ACHN (cell line): ENCODE measurements at regions not wholly inside any gene's neighbourhood (a gene's known extent, or its start where the extent isn't known, plus 50 kb on each side); places are given as distances from the start of the nearest gene placed in this dataset.

Experiments
- DNase-seq: peaks from one replicate; pipeline ENCODE4 v3.0.0-alpha.2; 2015
- in situ Hi-C: cut with HindIII; loops from 2 replicates; pipeline ENCODE4 v1.10.0; 2017; ENCODE audit warnings: low sequenced_read_pairs, low pct_ligation_motif_present, low pct_unique_long_range_greater_than_20kb

GRCh38 chr9:20208961-20209371 is 413.3 kb downstream of the MLLT3 start:
- in situ Hi-C loops: no loop called here
- no peak for DNase-seq

GRCh38 chr9:20208226-20208625 is 414.1 kb downstream of the MLLT3 start:
- in situ Hi-C loops: no loop called here
- no peak for DNase-seq

DNA sequence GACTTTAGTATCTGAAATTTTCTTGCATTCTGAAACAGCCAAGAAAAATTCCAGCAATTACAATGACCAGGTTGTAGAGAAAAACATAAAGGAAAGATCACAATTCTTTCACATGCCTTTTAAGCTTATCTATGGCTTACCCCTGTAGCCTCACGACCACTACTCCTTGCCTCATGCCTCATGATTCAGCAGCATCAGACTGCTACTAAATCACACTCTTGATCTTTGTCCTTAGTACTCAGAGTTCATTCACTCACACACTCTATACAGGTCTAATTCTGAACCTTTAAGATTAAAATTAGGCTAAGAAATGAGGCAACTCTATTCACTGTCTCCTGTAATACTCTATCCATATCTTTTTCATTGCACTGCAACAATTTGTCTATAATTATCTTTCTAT is 415.1 kb downstream of the MLLT3 start:
- DNase-seq: no peak
- in situ Hi-C loops: no loop called here

- DNase-seq: no peak
- in situ Hi-C loops: no loop called here
Measured at GRCh38 chr9:20205821-20206220, 416.5 kb downstream of the MLLT3 start.

DNA sequence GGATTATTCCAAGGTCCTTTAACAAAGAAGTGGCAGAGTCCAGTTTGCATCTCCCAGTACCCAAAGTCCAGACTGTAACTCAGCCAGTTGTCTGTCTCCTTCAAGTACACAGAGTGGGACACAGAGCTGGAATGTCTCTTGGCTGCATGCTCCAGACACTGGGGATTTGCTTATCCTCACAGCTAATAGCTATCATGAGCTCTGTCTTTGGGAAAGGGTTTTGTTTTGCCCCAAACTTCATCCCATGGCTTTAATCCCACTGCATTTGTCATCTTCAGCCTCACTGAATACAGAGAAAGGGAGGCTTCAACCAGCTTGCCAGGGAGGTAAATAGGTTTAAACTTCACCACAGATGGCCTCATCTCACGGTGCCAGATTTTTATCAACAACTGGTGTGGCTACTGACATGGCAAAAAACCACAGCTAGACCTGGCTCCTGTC is 412.2 kb upstream of the SLC24A2 start:
- DNase-seq: no peak
- in situ Hi-C loops: no loop called here

GRCh38 chr9:20200581-20200980 is 411.7 kb upstream of the SLC24A2 start:
- DNase-seq: no peak
- in situ Hi-C loops: no loop called here

DNA sequence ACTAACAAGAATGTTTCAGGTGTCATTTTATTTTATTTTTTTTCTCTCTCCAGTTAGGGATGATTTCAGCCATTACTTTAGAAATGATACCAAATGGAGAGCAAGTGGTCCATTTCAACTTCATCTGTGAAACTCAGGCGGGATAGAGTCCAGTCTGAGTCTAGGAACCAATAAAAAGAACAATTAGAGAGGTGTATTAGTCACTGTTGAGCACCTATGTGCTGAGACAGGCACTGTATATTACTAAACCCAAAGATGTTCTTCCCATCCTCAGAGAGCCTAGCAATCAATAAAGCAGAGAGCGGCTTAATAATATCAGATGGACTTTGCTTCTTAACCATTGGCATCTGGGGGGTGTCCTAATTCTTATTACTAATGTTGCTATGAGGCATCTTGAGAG is 410.3 kb upstream of the SLC24A2 start:
- no peak for DNase-seq
- in situ Hi-C loops: no loop called here

DNA sequence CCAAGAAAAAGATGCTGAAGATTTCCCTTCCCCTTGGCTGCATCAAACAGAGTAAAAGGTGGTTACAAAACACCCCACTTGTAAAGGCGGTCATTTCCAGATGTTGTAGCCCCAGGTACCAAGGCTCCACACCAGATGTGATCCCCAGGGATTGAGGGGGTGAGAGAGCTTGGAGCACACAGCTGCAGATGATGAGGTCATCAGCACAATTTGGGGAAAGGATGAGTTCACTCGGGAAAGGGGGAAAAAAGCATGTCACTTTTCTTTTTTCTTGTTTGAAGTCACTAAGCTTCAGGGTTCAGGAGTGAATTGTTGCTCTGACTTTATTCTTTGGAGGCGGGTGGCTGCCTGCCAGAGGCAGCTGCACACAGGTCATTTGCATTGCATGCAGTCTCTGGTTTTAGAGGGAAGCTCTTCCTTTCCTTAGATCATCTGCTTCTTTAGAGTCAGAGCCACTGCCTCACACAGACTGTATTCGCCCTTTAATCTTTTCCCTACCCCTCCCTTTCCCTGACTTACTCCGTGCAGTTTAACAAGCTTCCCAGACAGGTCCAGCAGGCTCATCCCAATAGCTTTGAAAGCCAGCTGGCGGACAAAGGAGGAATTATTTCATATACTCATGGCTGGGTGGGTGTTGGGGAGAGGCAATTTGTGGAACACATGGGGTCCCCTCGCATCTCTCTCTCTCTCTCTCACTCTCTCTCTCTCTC is 409.3 kb upstream of the SLC24A2 start:
- in situ Hi-C loops: no loop called here
- DNase-seq: no peak

- in situ Hi-C loops: no loop called here
- DNase-seq: no peak
Measured at GRCh38 chr9:20191228-20191840, 402.5 kb upstream of the SLC24A2 start.

GRCh38 chr9:20189871-20190270 is 401.0 kb upstream of the SLC24A2 start:
- DNase-seq: no peak
- in situ Hi-C loops: no loop called here

DNA sequence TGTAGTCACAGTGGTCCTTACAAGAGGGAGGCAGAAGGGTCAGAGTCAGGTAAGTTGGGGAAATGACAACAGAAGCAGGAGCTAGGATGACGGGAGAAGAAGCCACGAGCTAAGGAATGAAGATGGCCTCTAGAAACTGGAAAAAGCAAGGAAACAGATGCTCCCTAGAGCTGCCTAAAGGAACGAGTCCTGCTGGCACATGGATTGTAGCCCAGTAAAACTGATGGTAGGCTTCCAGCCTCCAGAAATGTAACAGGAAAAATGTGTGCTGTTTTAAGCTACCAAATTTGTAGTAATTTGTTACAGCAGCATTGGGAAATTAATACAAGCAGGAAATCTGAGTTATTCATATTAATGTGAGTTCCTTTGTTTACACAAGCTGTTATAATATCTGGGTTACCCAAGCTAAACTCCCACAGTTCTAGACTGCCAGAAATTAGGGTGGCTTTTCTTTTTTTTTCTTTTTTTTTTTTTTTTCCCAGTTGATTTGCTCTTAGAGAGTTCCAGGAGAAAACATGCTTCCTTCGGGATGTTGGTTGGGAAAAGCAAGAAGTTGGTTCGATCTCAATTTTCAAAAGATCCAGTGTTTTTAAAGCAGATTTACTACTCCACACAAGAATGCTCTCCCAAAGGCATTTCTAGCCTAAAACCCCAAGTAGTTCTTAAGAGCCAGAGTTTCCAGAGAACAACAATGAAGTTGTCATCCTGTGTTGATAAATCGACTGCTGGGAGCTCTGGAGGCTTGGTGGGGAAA is 400.0 kb upstream of the SLC24A2 start:
- no peak for DNase-seq
- in situ Hi-C loops: no loop called here

DNA sequence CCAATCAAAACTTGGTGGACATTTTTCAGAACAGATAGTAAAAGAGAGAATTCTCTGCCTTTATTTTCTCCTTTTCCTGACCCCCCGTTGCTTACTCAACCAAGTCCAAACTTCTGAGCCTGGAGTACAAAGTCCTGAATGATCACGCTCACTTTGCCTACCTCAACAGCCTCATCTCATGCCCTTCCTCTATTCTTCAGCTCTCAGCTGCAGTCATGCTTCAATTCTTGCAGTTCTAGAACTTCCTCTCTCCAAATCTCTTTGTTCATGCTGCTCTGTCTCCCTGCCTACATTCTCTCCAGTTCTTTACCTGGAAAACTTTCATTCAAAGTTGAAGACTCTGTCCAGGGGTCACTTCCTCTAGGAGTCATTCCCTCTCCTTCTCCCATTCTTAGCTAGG is 398.5 kb upstream of the SLC24A2 start:
- in situ Hi-C loops: no loop called here

DNA sequence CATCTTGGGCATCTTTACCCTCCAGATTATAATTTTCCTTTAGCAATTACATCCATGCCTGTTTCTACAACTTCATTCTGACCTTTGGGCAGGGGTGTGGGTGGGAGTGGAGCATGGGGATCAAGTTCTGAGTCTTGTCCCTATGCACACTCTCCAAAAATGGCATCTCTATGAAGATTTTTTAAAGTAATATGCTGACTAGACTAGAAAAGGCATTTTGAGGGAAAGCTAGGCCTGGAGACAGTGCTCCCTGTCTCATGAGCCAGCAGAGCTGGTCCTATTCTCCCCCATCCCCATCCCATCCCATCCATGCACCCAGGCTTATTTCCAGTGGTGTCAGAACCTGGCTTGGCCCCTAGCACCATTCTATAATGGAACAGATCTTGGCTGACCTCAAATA is 398.0 kb upstream of the SLC24A2 start:
- in situ Hi-C loops: no loop called here
- no peak for DNase-seq

More for the DNA sequence above, 398.5 kb upstream of the SLC24A2 start:
- DNase-seq: no peak

GRCh38 chr9:20186231-20186630 is 397.4 kb upstream of the SLC24A2 start:
- in situ Hi-C loops: no loop called here

GRCh38 chr9:20184541-20184940 is 395.7 kb upstream of the SLC24A2 start:
- in situ Hi-C loops: no loop called here
- DNase-seq: no peak

More at GRCh38 chr9:20186231-20186630, 397.4 kb upstream of the SLC24A2 start:
- no peak for DNase-seq

- no peak for DNase-seq
- in situ Hi-C loops: no loop called here
Measured at GRCh38 chr9:20178679-20179078, 389.8 kb upstream of the SLC24A2 start.

DNA sequence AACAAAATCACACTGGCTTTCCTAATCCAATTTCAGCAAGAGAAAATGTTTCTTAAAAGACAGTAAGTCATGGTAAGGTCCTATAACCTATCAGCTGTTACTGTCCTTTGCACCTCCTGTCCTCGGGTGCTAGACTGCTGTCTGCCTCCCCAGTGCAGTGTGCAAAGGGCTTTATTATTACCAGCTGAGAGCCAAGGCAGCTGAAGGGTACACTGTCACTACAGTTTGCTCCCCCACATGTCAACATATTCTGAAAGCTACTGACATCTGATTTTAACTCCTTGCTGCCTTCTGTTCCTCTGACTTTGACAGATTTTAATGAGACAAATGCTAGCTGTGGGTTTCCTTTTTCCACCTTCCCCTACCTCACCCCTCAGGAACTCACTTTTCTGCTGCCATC is 389.4 kb upstream of the SLC24A2 start:
- no peak for DNase-seq
- in situ Hi-C loops: no loop called here

GRCh38 chr9:20170122-20170521 is 381.3 kb upstream of the SLC24A2 start:
- in situ Hi-C loops: no loop called here
- DNase-seq: no peak

DNA sequence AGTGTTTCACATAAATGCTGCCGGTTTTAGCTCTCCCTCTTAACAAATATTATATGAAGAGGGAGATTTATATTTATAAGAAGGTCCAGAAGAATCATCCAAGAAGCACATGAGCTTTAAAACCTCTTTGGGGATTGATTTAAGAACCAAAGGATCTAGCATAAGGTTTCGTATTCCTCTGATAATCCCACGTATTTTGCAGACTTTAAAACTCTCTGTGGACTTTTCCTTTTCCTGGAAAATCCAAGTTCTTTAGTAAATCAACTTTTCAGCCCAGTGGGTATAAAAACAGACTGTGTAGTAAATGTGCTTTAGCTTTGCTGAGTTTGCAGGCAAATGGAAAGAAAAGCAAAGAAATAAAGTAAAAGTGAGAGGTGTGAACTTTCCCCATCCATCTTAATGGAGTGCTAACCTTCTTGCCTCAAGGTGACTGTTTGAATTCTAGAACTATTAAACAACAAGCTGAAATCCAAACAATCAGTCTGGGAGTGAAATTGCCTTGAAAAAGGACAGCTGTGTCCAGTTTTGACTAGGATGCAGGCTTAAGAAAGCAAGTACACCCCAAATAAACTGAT is 363.4 kb upstream of the SLC24A2 start:
- no peak for DNase-seq
- in situ Hi-C loops: no loop called here
